ENCODE measurements at regions not wholly inside any gene's neighbourhood (a gene's known extent, or its start where the extent isn't known, plus 50 kb on each side); places are given as distances from the start of the nearest gene placed in this dataset.
"Not testable (repeated sequence)": the region's sequence is repeated elsewhere in the genome, so short reads cannot be mapped to it uniquely, and the experiment has no call there.

- DNase-seq (ENCODE audit: low spot score), result no peak
These were observed 130.4 kb upstream of the MEOX2 start for GRCh38 chr7:15816835-15817426.

GRCh38 chr7:15813448-15813847 is 127.0 kb upstream of the MEOX2 start:
- no peak for DNase-seq (ENCODE audit: low spot score)

DNA sequence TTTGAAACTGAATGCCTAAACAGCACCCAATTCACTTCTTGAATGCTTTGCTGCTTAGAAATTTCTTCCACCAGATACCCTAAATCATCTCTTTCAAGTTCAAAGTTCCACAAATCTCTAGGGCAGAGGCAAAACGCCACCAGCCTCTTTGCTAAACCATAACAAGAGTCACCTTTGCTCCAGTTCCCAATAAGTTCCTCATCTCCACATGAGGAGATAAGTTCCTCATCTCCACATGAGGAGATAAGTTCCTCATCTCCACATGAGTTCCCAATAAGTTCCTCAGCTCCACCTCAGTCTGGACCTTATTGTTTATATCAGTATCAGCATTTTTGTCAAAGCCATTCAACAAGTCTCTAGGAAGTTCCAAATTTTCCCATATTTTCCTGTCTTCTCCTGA is 123.9 kb upstream of the MEOX2 start:
- not testable (repeated sequence) for DNase-seq (ENCODE audit: low spot score)

- DNase-seq (ENCODE audit: low spot score), result not testable (repeated sequence)
These were observed 123.5 kb upstream of the MEOX2 start for GRCh38 chr7:15809936-15810335.

DNA sequence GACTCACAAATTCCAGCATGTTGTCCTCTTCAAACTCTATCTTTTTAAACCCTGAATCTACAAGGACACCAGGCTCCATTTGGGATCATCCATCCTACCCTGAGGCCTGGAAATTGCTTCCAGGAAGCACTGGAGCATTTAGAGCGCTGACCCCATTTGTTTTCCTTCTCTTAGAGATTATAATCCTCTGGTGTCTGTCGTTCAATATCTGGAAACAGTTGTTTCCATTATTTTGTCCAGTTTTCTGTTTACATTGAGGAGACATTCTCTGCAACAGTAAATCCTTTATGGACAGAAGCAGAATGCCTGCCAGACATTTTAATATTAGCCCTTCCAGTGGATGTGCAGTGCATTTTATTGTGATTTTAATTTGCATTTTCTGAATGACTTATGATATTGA is 119.4 kb upstream of the MEOX2 start:
- no peak for DNase-seq (ENCODE audit: low spot score)

DNA sequence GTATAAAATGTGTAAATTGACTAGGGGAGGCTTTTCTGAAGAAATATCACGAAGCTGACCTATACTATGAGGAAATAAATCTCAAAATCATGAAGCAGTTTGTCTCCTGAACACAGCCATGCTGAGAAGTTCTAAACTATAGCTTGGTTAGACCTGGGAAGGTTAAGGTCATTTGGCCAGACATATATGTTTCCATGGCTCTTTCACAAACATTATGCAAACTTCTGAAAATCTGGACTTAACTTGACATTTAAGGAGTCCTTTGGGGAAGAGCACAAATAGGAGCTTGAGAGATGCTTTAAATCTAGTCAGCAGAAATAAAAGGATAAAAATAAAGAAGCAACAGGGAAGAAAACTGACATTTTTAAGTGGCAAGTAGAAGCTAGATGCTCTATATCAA is 115.9 kb upstream of the MEOX2 start:
- DNase-seq (ENCODE audit: low spot score), result no peak

- no peak for DNase-seq (ENCODE audit: low spot score)
These were observed 115.1 kb upstream of the MEOX2 start for GRCh38 chr7:15801551-15801950.

DNA sequence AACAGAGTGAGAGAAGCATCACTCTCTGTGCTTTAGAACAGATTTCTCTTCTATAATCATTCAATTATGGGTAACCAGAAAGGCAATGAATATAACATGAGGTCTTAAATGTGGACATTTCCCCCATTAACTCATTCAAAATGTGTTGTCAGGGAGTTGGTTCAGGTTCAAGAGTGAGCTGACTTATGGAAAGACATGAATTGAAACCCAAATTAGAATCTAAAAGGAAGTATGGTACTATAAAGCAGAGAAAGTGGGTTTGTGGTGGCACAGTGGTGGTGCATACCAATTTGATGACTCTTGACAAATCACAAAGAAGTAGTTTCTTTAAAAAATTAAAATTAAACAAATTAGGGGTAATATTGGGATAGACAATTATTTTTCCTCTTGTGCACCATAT is 114.6 kb upstream of the MEOX2 start:
- no peak for DNase-seq (ENCODE audit: low spot score)

GRCh38 chr7:15798081-15798480 is 111.6 kb upstream of the MEOX2 start:
- no peak for DNase-seq (ENCODE audit: low spot score)

GRCh38 chr7:15795393-15795792 is 108.9 kb upstream of the MEOX2 start:
- DNase-seq (ENCODE audit: low spot score), result no peak

- no peak for DNase-seq (ENCODE audit: low spot score)
These were observed 108.3 kb upstream of the MEOX2 start for GRCh38 chr7:15794801-15795200.

GRCh38 chr7:15784694-15785030 is 98.2 kb upstream of the MEOX2 start:
- DNase-seq (ENCODE audit: low spot score), result no peak

GRCh38 chr7:15783987-15784693 is 97.7 kb upstream of the MEOX2 start:
- DNase-seq (ENCODE audit: low spot score), result no peak

- no peak for DNase-seq (ENCODE audit: low spot score)
These were observed 96.2 kb upstream of the MEOX2 start for GRCh38 chr7:15782656-15783055.

DNA sequence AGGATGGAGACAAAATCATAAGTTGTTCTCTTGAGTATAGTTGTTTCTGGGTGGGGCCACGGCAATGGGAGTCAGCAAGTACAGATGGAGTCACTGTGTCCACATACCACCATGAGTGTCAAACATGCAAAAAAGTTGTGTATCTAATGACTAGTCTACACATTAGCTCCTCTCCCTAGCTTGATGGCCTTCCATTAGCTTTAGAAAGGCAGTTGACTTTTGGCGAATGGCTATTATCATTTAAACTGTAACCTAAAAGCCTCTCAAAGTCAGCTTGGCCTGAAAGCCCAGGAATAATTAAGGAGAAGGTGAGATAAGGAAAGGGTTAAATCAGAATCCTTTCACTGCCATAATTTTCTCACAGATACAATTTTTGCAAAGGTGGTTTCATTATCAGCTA is 95.5 kb upstream of the MEOX2 start:
- DNase-seq (ENCODE audit: low spot score), result no peak

- DNase-seq (ENCODE audit: low spot score), result no peak
These were observed 93.8 kb upstream of the MEOX2 start for GRCh38 chr7:15780271-15780670.

DNA sequence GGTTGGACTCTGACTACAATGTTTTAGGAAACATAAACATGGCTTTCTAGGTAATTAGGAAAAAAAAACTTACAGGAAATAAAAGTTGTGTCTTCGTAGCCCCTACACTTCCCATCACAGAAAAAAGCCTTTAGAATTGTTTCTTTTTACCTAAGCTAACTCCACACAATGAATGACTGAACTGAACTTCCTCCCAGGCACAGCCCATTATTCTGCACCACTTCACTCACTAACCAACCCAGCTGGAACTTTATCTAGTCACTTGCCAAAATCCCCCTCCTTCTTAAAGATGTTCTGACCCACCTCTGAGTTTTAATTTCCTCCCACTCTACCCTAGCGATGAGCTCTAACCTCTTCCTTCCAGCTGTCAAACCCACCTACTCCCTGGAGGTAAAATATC is 91.7 kb upstream of the MEOX2 start:
- DNase-seq (ENCODE audit: low spot score), result no peak

DNA sequence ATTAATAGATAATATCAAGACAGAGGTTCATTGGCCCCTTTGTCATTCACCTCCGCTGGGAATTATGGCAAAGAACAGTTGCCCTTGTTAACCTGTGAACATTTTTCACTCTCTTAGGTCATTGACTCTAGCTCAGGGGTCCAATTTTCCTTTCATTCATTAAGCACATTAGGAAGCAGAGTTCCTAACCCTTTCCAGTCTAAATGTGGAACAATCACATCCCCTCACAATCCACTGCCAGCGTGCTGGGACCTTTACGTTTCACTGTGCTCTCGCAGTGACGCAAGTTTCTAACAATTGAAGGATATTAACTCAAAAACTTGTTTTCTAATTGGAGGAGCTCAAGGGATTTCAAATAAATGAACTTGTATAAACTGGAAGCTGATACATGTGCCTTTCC is 79.3 kb upstream of the MEOX2 start:
- no peak for DNase-seq (ENCODE audit: low spot score)

DNA sequence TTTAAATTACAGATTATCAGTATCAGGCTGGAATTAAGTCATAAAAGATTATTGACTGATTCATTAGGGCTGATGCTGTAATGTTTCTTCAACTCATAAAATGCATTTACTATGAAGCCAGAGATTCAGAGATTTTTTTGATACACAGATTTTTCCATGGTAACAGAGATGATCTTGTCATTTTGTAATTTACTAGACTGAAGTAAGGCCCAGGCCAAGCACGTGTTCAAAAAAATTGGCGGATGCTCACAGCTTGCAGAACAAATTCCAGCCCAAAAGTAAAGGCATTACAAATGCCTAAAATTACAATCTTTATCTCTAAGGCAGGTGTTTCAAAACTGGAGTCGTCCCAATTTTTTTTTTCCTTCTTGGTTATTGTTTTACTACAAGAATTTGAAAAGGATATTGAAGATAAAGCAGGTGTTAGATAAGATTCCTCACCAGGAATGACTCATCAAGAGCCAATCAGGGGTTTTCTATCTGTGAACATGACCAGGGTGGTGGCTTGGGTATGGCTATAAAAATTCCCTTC is 78.4 kb upstream of the MEOX2 start:
- DNase-seq (ENCODE audit: low spot score), result no peak

DNA sequence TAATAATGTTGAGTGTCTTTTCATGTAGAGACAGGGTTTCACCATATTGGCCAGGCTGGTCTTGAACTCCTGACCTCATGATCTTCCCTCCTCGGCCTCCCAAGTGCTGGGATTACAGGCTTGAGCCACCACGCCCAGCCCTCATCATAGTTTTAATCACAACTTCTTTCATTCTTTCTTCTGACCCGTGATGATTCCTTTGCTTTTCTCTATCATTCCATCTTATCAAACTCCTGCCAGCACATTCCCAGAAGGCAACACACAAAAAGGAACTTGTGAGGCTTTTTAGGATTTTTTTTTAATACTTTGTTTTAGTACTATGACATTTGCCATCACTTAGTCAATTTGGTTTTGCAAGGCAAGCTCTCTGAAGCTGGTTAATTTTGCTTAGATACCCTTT is 77.5 kb upstream of the MEOX2 start:
- DNase-seq (ENCODE audit: low spot score), result no peak

DNA sequence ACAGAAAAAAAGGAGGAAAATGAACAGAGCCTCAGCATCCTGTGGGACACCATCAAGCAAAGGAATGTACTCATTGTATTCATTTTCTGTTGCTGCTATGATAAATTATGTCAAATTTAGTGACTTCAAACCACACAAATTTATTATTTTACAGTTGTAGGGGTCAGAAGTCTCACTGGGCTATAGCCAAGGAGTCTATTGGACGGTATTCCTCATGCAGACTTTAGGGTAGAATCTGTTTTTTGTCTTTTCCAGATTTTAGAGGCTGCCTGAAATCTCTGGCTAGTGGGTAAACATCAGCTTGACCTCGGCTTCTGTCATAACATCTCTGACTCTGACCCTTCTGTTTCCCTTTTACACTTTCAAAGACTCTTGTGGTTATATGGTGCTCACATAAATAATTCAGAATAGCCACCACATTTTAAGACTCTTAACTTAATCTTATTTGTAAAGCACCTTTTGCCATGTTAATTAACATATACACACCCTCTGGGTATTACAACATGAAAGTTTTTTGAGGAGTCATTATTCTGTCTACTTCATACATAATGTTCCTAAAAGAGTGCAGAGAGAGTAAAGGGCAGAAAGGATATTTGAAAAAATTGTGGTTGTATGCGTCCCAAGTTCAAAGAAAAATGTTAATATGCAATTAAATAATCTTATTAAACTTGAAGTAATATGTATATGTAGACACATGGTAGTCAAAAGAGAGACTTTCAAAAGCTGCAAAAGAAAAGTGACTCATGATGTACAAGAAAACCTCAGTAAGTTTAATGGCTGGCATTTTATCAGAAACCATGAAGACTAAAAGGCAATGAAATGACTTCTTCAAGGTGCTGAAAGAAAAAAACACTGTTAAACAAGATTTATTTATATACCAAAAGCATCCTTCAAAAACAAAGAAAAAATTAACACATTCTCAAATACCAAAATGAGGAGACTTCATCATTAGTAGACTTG is 70.8 kb upstream of the MEOX2 start:
- DNase-seq (ENCODE audit: low spot score), result no peak

- no peak for DNase-seq (ENCODE audit: low spot score)
These were observed 68.6 kb upstream of the MEOX2 start for GRCh38 chr7:15755061-15755460.

All from RKO (cell line).